IMR-90 (cell line): ENCODE measurements at regions not wholly inside any gene's neighbourhood (a gene's known extent, or its start where the extent isn't known, plus 50 kb on each side); places are given as distances from the start of the nearest gene placed in this dataset.

Experiments used
- ATAC-seq: fragments of 200-7000 bp; cut with Tn5 transposase; 2 replicates; pipeline ENCODE4 v1.9.1; 2020; ENCODE audit warnings: low read depth, mild to moderate bottlenecking, moderate library complexity
- BruUV-seq: library from RNA; stranded (reverse); fragments of 400-500 nt; replicated peaks from 2 replicates; lab custom pipeline; 2021; lab: Mats Ljungman, UMichigan
- CTCF ChIA-PET: fragments of 300-600 bp; formaldehyde crosslinking; extraction: SDS; loops from one replicate; lab custom pipeline; 2021; ENCODE audit warnings: antibody characterized with exemption; lab: Yijun Ruan, JAX
- POLR2A ChIA-PET: fragments of 300-600 bp; sonication (Branson Sonifier 250); formaldehyde crosslinking; loops from one replicate; lab custom pipeline; 2022; ENCODE audit warnings: antibody characterized with exemption; ENCODE audit not compliant: unreplicated experiment; lab: Charles Lee
- DNase-seq: peaks from one replicate; pipeline ENCODE4 v3.0.0; 2013
- H2AFZ ChIP-seq: replicated peaks from 2 replicates; pipeline ENCODE3; 2013; ENCODE audit warnings: low read length, mild to moderate bottlenecking; ENCODE audit not compliant: poor library complexity
- H2AK5ac ChIP-seq: 2 replicates; pipeline ENCODE4 v1.6.1; 2013; ENCODE audit warnings: low read depth, low read length, inconsistent platforms
- H2AK9ac ChIP-seq: replicated peaks from 2 replicates; pipeline ENCODE3; 2013; ENCODE audit warnings: mild to moderate bottlenecking, low read depth, low read length, moderate library complexity; ENCODE audit not compliant: poor library complexity
- H2BK120ac ChIP-seq: 2 replicates; pipeline ENCODE4 v1.6.1; 2013; ENCODE audit warnings: low read depth, low read length, inconsistent platforms
- H2BK15ac ChIP-seq: 3 replicates; pipeline ENCODE4 v1.6.1; 2013; ENCODE audit warnings: low read depth, low read length, inconsistent platforms
- H2BK20ac ChIP-seq: 2 replicates; pipeline ENCODE4 v1.6.1; 2013; ENCODE audit warnings: low read depth, mild to moderate bottlenecking, inconsistent platforms, low read length, moderate library complexity
- H2BK5ac ChIP-seq: 2 replicates; pipeline ENCODE4 v1.6.1; 2013; ENCODE audit warnings: mild to moderate bottlenecking, low read depth, low read length, inconsistent platforms; ENCODE audit not compliant: poor library complexity, severe bottlenecking
- H3K14ac ChIP-seq: replicated peaks from 2 replicates; pipeline ENCODE4 v1.6.1; 2013; ENCODE audit warnings: low read depth, low read length, inconsistent platforms
- H3K18ac ChIP-seq: 2 replicates; pipeline ENCODE4 v1.6.1; 2013; ENCODE audit warnings: low read depth, low read length, control low read depth
- H3K23ac ChIP-seq: 2 replicates; pipeline ENCODE4 v1.6.1; 2013; ENCODE audit warnings: low read depth, low read length, inconsistent platforms
- H3K27ac ChIP-seq: 2 replicates; pipeline ENCODE4 v1.5.1; 2013; ENCODE audit warnings: mild to moderate bottlenecking, control low read depth, low read length; ENCODE audit not compliant: insufficient read depth
- H3K27me3 ChIP-seq: 2 replicates; pipeline ENCODE4 v1.6.1; 2013; ENCODE audit warnings: low read length; ENCODE audit not compliant: control insufficient read depth, insufficient read depth
- H3K36me3 ChIP-seq: 2 replicates; pipeline ENCODE4 v1.6.1; 2013; ENCODE audit warnings: low read length, mixed read lengths; ENCODE audit not compliant: control insufficient read depth, insufficient read depth
- H3K4ac ChIP-seq: 2 replicates; pipeline ENCODE4 v1.6.1; 2013; ENCODE audit warnings: low read depth, low read length, inconsistent platforms
- H3K4me1 ChIP-seq: 2 replicates; pipeline ENCODE4 v1.6.1; 2013; ENCODE audit warnings: low read length, mixed read lengths; ENCODE audit not compliant: control insufficient read depth, insufficient read depth
- H3K4me2 ChIP-seq: 2 replicates; pipeline ENCODE4 v1.6.1; 2013; ENCODE audit warnings: low read depth, mild to moderate bottlenecking, control low read depth, low read length, moderate library complexity
- H3K4me3 ChIP-seq: 2 replicates; pipeline ENCODE4 v1.5.1; 2013; ENCODE audit warnings: low read depth, mild to moderate bottlenecking, control low read depth, low read length, moderate library complexity; ENCODE audit not compliant: insufficient read depth
- H3K56ac ChIP-seq: 2 replicates; pipeline ENCODE4 v1.6.1; 2013; ENCODE audit warnings: low read length, inconsistent platforms; ENCODE audit not compliant: insufficient read depth; ENCODE audit errors: extremely low read depth
- H3K79me1 ChIP-seq, 2 experiments: 2 replicates each; pipeline ENCODE4 v1.6.1; 2013; ENCODE audit warnings: low read length in 2 of 2, inconsistent platforms in 1 of 2, low read depth in 1 of 2
- H3K9ac ChIP-seq: 2 replicates; pipeline ENCODE4 v1.6.1; 2013; ENCODE audit warnings: low read depth, low read length, control low read depth
- H3K9me1 ChIP-seq: 2 replicates; pipeline ENCODE4 v1.6.1; 2013; ENCODE audit warnings: low read length, inconsistent platforms; ENCODE audit not compliant: insufficient read depth
- H3K9me3 ChIP-seq: 2 replicates; pipeline ENCODE4 v1.6.1; 2013; ENCODE audit warnings: low read length; ENCODE audit not compliant: control insufficient read depth, insufficient read depth
- H4K20me1 ChIP-seq: 2 replicates; pipeline ENCODE4 v1.6.1; 2013; ENCODE audit warnings: low read length, inconsistent platforms; ENCODE audit not compliant: insufficient read depth
- H4K5ac ChIP-seq: 2 replicates; pipeline ENCODE4 v1.6.1; 2013; ENCODE audit warnings: mild to moderate bottlenecking, low read depth, low read length, control low read depth
- H4K8ac ChIP-seq, 2 experiments: 2 replicates each; pipeline ENCODE4 v1.6.1; 2013; ENCODE audit warnings: low read depth in 2 of 2, low read length in 2 of 2, control low read depth in 1 of 2, inconsistent platforms in 1 of 2
- H4K91ac ChIP-seq: 2 replicates; pipeline ENCODE4 v1.6.1; 2013; ENCODE audit warnings: low read depth, low read length, inconsistent platforms; ENCODE audit not compliant: insufficient read depth
- CEBPB ChIP-seq: IDR thresholded peaks from 2 replicates; pipeline ENCODE4 v1.6.1; 2012; ENCODE audit warnings: low read depth, low read length, improper control_type of control experiment
- CHD1 ChIP-seq: IDR thresholded peaks from 2 replicates; pipeline ENCODE4 v1.6.1; 2012; ENCODE audit warnings: low read depth, low read length, improper control_type of control experiment
- ELK1 ChIP-seq: fragments of 150-350 bp; IDR thresholded peaks from 2 replicates; pipeline ENCODE4 v1.6.1; 2016; ENCODE audit warnings: low read depth, mild to moderate bottlenecking, low read length, moderate library complexity, borderline replicate concordance
- FOS ChIP-seq: fragments of 150-350 bp; IDR thresholded peaks from 2 replicates; pipeline ENCODE4 v1.6.1; 2016; ENCODE audit warnings: low read depth, low read length
- WGBS, 2 experiments: methylation state at CpG; one replicate each; pipeline versions ENCODE4 v1.1.5 to v1.1.7; 2013; ENCODE audit warnings: missing lambda C conversion rate in 2 of 2; ENCODE audit not compliant: insufficient read length in 1 of 2; ENCODE audit errors: extremely low coverage in 2 of 2; 5-methylcytosine and 5-hydroxymethylcytosine counted together
- dilution Hi-C: fragments of 300-500 bp; cut with HindIII; formaldehyde crosslinking; loops from one replicate; pipeline ENCODE4 v1.14.3; 2018; ENCODE audit warnings: low sequenced_read_pairs; ENCODE audit not compliant: unreplicated experiment
- in situ Hi-C: fragments of 300-500 bp; cut with MboI; formaldehyde crosslinking; loops from 3 replicates; pipeline ENCODE4 v1.14.3; 2019; ENCODE audit warnings: low sequenced_read_pairs, inconsistent platforms, mixed read lengths
- intact Hi-C: fragments of 100-400 bp; cut with micrococcal nuclease; formaldehyde crosslinking; loops from 2 replicates; pipeline ENCODE4 v1.10.0; 2022

GRCh38 chr12:92593734-92594402 lies 108.9 kb upstream of the PLEKHG7 start (continued):
- TF ChIP-seq ELK1, result no peak
- no peak for TF ChIP-seq CHD1

- Histone ChIP-seq H3K79me1 (no peaks in the 10 kb centered on the region), H3K9ac (no peak overlapping the region), H3K27ac (no peak overlapping the region), H3K18ac (no peak overlapping the region), H2AK5ac (no peak overlapping the region), H2BK5ac (no peak overlapping the region), H3K56ac (no peak overlapping the region), H2BK120ac (no peak overlapping the region), H4K8ac (no peak overlapping the region), H2AFZ (no peak overlapping the region), H3K9me1 (no peaks in the 10 kb centered on the region; the same call in 1 of the 2 replicates), H2BK20ac (no peak overlapping the region), H4K5ac (no peak overlapping the region; the same call in 1 of the 2 replicates), H2BK15ac (no peak overlapping the region), H3K27me3 (no peaks in the 10 kb centered on the region), H2AK9ac (no peak overlapping the region), H4K20me1 (no peaks in the 10 kb centered on the region), H3K9me3 (peaks cover 2% of the 10 kb centered on the region; the same call in 1 of the 2 replicates), H3K4me2 (no peak overlapping the region), H3K4me1 (peaks cover 3% of the 10 kb centered on the region), H3K23ac (no peak overlapping the region), H3K14ac (no peak overlapping the region), H3K36me3 (no peaks in the 10 kb centered on the region), H3K4ac (no peak overlapping the region), H3K4me3 (no peak overlapping the region), H4K91ac (no peak overlapping the region)
- no peak for TF ChIP-seq FOS
- TF ChIP-seq CEBPB, result peak; percentile 65
- ATAC-seq (no peak), DNase-seq (no peak)
- intact Hi-C loops (no loop called here), dilution Hi-C loops (no loop called here), in situ Hi-C loops (no loop called here)
- no TSS peak for BruUV-seq
- ChIA-PET CTCF (no interaction called here), POLR2A (no interaction called here)
- no CpG with 5 or more reads among the region's 1 CpG for WGBS, 2 experiments
Measured at GRCh38 chr12:92585115-92585727, 117.6 kb upstream of the PLEKHG7 start.
